ENCODE measurements at regions not wholly inside any gene's neighbourhood (a gene's known extent, or its start where the extent isn't known, plus 50 kb on each side); places are given as distances from the start of the nearest gene placed in this dataset.

- TF ChIP-seq CTCF (IDR thresholded peaks at IDR 0.05) (no peak), EZH2 (IDR thresholded peaks at IDR 0.05; ENCODE audit: borderline replicate concordance, insufficient read depth, low read depth, low read length, poor library complexity, severe bottlenecking) (no peak)
Measured at GRCh38 chr7:12945901-12946300, 258.5 kb downstream of the ARL4A start.
